NCI-H2171 (cell line): ENCODE measurements at regions not wholly inside any gene's neighbourhood (a gene's known extent, or its start where the extent isn't known, plus 50 kb on each side); places are given as distances from the start of the nearest gene placed in this dataset.
"Not testable (repeated sequence)": the region's sequence is repeated elsewhere in the genome, so short reads cannot be mapped to it uniquely, and the experiment has no call there.

Experiments used
- DNase-seq: peaks from one replicate; lab custom pipeline; 2025; lab: John Stamatoyannopoulos, UW

DNA sequence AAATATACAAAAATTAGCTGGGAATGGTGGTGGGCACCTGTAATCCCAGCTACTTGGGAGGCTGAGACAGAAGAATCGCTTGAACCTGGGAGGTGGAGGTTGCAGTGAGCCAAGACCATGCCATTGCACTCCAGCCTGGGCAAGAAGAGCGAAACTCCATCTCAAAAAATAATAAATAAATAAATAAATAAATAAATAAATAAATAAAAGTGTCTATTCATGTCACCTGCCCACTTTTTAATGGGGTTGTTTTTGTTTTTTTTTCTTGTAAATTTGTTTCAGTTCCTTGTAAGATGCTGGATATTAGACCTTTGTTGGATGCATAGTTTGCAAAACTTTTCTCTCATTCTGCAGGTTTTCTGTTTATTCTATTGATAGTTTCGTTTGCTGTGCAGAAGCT lies 71.9 kb upstream of the KCNAB1 start:
- not testable (repeated sequence) for DNase-seq

DNA sequence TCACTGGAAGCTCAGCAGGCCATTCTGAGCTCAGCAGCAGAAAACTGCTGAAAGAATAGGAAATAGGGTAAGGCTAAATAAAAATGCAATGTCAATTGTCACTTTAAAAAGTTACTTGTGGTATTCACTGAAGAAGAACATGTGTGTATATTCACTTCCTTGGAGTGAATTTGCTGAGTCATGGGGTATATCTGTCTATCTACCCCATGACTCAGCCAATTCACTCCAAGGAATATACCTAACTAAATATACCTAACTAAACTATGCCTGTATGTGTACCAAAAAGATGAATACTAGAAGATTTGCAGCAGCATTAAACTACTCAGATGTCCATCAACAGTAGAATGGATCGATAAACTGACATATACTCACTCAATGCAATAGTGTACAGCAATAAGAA lies 69.5 kb upstream of the KCNAB1 start:
- DNase-seq = no peak

DNA sequence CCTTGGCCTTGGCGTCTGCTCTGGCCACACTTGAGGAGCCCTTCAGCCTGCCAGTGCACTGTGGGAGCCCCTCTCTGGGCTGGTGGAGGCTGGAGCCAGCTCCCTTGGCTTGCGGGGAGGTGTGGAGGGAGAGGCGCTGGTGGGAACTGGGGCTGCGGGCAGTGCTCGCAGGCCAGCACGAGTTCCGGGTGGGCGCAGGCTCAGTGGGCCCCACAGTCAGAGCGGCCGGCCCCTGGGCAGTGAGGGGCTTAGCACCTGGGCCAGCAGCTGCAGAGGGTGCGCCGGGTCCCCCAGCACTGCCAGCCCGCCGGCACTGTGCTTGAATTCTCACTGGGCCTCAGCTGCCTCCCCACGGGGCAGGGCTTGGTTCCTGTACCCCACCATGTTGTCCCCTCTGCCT lies 68.7 kb upstream of the KCNAB1 start:
- DNase-seq = no peak

DNA sequence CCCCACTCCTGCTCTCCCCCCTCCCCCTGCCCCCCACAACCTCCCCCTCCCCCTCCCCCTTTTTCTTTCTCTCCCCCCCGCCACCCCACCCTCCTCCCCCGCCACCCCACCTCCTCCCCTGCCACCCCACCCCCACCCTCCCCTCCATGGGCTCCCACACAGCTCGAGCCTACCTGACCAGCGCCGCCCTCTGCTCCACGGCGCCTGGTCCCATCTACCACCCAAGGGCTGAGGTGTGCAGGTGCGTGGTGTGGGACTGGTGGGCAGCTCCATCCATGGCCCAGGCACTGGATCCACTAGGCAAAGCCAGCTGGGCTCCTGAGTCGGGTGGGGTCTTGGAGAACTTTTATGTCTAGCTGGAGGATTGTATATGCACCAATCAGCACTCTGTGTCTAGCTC lies 68.3 kb upstream of the KCNAB1 start:
- DNase-seq = no peak

DNA sequence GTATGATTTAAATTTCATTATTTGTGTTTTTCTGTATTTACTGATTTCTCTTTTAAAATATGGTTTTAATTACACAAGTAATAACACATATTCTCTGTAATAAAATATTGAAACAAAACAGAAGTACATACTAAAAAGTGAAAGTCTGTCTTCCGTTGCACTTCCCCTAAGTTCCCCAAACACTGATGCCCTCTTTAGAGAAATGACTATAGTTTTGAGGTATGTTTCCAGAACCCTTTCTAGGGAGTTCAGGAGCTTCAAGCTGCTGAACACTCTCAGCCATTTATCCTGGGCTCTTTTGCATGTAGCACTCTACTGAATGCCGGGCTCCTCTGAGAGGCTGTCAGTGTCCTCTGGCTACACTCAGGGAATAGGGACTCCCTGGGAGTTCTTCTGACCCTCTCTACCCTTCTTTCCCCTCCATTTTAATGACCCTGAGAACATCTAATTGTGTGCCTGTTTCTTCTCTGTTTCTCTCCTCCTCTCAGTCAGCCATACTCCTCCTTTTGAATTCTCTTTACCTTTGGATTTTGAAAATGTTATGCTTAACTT lies 60.4 kb upstream of the KCNAB1 start:
- no peak for DNase-seq

DNA sequence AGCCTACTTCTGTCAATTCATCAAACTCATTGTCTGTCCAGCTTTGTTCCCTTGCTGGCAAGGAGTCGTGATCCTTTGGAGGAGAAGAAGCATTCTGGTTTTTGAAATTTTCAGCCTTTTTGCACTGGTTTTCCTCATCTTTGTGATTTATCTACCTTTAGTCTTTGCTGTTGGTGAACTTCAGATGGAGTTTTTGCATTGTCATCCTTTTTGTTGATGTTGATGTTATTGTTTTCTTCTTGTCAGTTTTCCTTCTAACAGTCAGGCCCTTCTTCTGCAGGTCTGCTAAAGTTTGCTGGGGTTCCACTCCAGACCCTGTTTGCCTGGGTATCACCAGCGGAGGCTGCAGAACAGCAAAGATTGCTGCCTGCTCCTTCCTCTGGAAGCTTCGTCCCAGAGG lies 52.2 kb upstream of the KCNAB1 start:
- DNase-seq = not testable (repeated sequence)

DNA sequence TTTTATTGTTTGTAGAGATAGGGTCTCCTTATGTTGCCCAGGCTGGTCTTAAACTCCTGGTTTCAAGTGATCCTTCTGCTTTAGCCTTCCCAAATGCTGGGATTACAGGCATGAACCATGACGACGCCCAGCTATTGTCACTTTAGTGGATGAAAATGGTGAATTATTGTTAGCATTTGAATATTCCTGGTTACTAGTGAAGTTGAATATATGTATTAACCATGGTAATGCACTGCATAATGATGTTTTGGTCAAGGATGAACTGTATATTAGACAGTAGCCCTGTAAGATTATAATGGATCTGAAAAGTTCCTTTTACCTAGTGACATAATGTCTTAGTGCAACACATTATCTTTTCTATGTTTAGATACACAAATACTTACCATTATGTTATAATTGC lies 50.4 kb upstream of the KCNAB1 start:
- no peak for DNase-seq
